Neural progenitor cell (in vitro differentiated cells): ENCODE measurements at regions not wholly inside any gene's neighbourhood (a gene's known extent, or its start where the extent isn't known, plus 50 kb on each side); places are given as distances from the start of the nearest gene placed in this dataset.
A peak's percentile ranks its signal among the peaks of the same experiment; 100 is the strongest.

Experiments
- DNase-seq: peaks from one replicate; pipeline ENCODE4 v3.0.0-alpha.2; 2016; ENCODE audit warnings: low spot score
- H2AFZ ChIP-seq: fragments of 200-600 bp; sonication (generic); replicated peaks from 2 replicates; pipeline ENCODE4 v1.6.1; 2016; ENCODE audit warnings: antibody characterized with exemption
- H3F3A ChIP-seq: fragments of 200-600 bp; sonication (generic); 2 replicates; pipeline ENCODE4 v1.6.1; 2016; ENCODE audit warnings: antibody characterized with exemption, low read depth
- H3K27ac ChIP-seq: fragments of 200-600 bp; sonication (generic); 2 replicates; pipeline ENCODE4 v1.5.1; 2016; ENCODE audit warnings: mild to moderate bottlenecking
- H3K27me3 ChIP-seq: fragments of 200-600 bp; sonication (generic); 2 replicates; pipeline ENCODE4 v1.6.1; 2016; ENCODE audit warnings: mild to moderate bottlenecking, moderate library complexity
- H3K36me3 ChIP-seq: fragments of 200-600 bp; sonication (generic); 2 replicates; pipeline ENCODE4 v1.5.1; 2016
- H3K4me1 ChIP-seq: fragments of 200-600 bp; sonication (generic); 2 replicates; pipeline ENCODE4 v1.6.1; 2016; ENCODE audit warnings: mixed run types
- H3K4me2 ChIP-seq: fragments of 200-600 bp; sonication (generic); 2 replicates; pipeline ENCODE4 v1.6.1; 2016
- H3K4me3 ChIP-seq: fragments of 200-600 bp; sonication (generic); 2 replicates; pipeline ENCODE4 v1.5.1; 2016
- H3K79me2 ChIP-seq: fragments of 200-600 bp; sonication (generic); 2 replicates; pipeline ENCODE4 v1.6.1; 2016; ENCODE audit warnings: low read depth
- H3K9ac ChIP-seq: fragments of 200-600 bp; sonication (generic); 2 replicates; pipeline ENCODE4 v1.6.1; 2016
- H3K9me3 ChIP-seq: fragments of 200-600 bp; sonication (generic); 2 replicates; pipeline ENCODE4 v1.5.1; 2016; ENCODE audit warnings: low read depth
- H4K20me1 ChIP-seq: fragments of 200-600 bp; sonication (generic); 2 replicates; pipeline ENCODE4 v1.6.1; 2016; ENCODE audit warnings: low read depth
- H3K27ac Mint-ChIP-seq: 3 replicates; pipeline ENCODE4 v1.8.0; 2021; ENCODE audit warnings: mixed read lengths
- H3K27me3 Mint-ChIP-seq: 2 replicates; pipeline ENCODE4 v1.8.0; 2022; ENCODE audit warnings: low read depth, mild to moderate bottlenecking, inconsistent platforms, moderate library complexity, mixed read lengths; ENCODE audit not compliant: insufficient read depth
- H3K36me3 Mint-ChIP-seq: 3 replicates; pipeline ENCODE4 v1.8.0; 2021; ENCODE audit warnings: mixed read lengths
- H3K4me1 Mint-ChIP-seq: 3 replicates; pipeline ENCODE4 v1.8.0; 2021; ENCODE audit warnings: mixed read lengths
- H3K4me3 Mint-ChIP-seq: 3 replicates; pipeline ENCODE4 v1.8.0; 2021; ENCODE audit warnings: mild to moderate bottlenecking, moderate library complexity, mixed read lengths
- H3K9me3 Mint-ChIP-seq: 3 replicates; pipeline ENCODE4 v1.8.0; 2020; ENCODE audit warnings: mixed read lengths
- CTCF ChIP-seq: fragments of 200-600 bp; sonication (generic); IDR thresholded peaks from 2 replicates; pipeline ENCODE4 v1.5.1; 2017; ENCODE audit warnings: antibody characterized with exemption, mild to moderate bottlenecking
- EZH2 ChIP-seq: fragments of 200-600 bp; sonication (generic); IDR thresholded peaks from 2 replicates; pipeline ENCODE4 v1.6.1; 2017; ENCODE audit warnings: antibody characterized with exemption, mild to moderate bottlenecking, moderate library complexity
- EZH2phosphoT487 ChIP-seq: fragments of 200-600 bp; sonication (generic); IDR thresholded peaks from 2 replicates; pipeline ENCODE4 v1.6.1; 2017; ENCODE audit warnings: antibody characterized with exemption

- no peaks in the 10 kb centered on the region for H3F3A ChIP-seq
- Mint-ChIP-seq H3K4me3 (no peak overlapping the region), H3K36me3 (peaks cover 18% of the 10 kb centered on the region), H3K27me3 (peaks cover 9% of the 10 kb centered on the region), H3K4me1 (peaks cover 60% of the 10 kb centered on the region), H3K9me3 (peaks cover 45% of the 10 kb centered on the region), H3K27ac (peak overlapping the region; percentile 31)
- DNase-seq: no peak
- H3K27me3 ChIP-seq: no peaks in the 10 kb centered on the region
- no peak overlapping the region for H3K4me3 ChIP-seq
- TF ChIP-seq CTCF (no peak), EZH2 (no peak), EZH2phosphoT487 (no peak)
- no peak overlapping the region for H2AFZ ChIP-seq
- peaks cover 6% of the 10 kb centered on the region for H3K9me3 ChIP-seq
- no peaks in the 10 kb centered on the region for H3K79me2 ChIP-seq
- H3K4me2 ChIP-seq: no peak overlapping the region
- H3K4me1 ChIP-seq: no peaks in the 10 kb centered on the region
- no peak overlapping the region for H3K27ac ChIP-seq
- no peaks in the 10 kb centered on the region for H4K20me1 ChIP-seq
- H3K36me3 ChIP-seq: no peaks in the 10 kb centered on the region
- no peak overlapping the region for H3K9ac ChIP-seq
Observed at GRCh38 chr5:124199893-124200292, 546.5 kb downstream of the ZNF608 start.

DNA sequence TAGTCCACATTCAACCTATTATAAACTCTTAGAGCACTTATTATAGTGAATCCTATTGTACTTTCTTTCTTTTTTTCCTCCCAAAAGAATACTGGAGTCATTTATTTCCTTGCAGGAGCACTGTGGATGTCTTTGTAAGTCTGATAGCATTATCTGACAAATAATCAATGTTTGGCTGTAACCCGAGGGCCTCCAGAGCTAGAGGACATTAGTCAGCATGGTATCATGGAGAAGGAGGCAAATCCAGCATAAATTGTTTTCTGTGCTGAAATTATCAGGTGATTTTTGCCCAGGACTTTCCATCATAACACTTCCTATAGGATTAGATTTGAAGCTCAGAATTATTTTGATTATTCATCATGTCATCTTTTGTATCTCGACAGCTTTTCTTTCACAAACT, 551.0 kb downstream of the ZNF608 start:
- Mint-ChIP-seq H3K36me3 (peaks cover 4% of the 10 kb centered on the region), H3K4me1 (peaks cover 79% of the 10 kb centered on the region), H3K4me3 (no peak overlapping the region), H3K9me3 (peaks cover 8% of the 10 kb centered on the region), H3K27ac (peak overlapping the region; percentile 88), H3K27me3 (peaks cover 3% of the 10 kb centered on the region)
- Histone ChIP-seq H3K36me3 (no peaks in the 10 kb centered on the region), H3K4me3 (no peak overlapping the region), H3K79me2 (no peaks in the 10 kb centered on the region), H3K4me1 (no peaks in the 10 kb centered on the region), H4K20me1 (no peaks in the 10 kb centered on the region), H2AFZ (no peak overlapping the region), H3K27ac (no peak overlapping the region), H3K9me3 (no peaks in the 10 kb centered on the region), H3F3A (no peaks in the 10 kb centered on the region), H3K9ac (no peak overlapping the region), H3K4me2 (no peak overlapping the region), H3K27me3 (no peaks in the 10 kb centered on the region)
- no peak for DNase-seq
- TF ChIP-seq CTCF: no peak
- no peak for TF ChIP-seq EZH2
- no peak for TF ChIP-seq EZH2phosphoT487

DNA sequence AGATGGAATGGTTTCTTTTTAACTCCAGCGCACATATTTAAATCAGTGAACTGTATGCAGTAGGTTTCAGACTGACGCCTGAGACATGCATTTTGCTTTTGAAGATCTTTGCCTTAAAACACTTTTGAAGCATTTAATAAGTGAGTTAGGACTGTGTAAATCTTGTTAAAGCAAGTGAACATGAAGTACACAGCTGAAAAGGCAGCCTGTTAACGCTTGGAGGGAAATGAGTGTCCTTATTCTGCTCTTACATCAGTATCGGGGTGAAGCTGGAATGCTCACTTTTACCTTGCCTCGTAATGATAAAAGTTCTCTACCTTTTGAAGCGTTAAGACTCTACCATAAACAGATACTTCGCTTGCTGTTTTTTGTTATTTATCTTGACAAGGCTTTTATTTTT, 552.2 kb downstream of the ZNF608 start:
- no peak overlapping the region for H3K4me3 ChIP-seq
- no peaks in the 10 kb centered on the region for H3K4me1 ChIP-seq
- H3K9me3 Mint-ChIP-seq: peaks cover 5% of the 10 kb centered on the region
- no peak for DNase-seq
- H3K4me2 ChIP-seq: no peak overlapping the region
- H3K27ac Mint-ChIP-seq: no peak overlapping the region
- H3K79me2 ChIP-seq: no peaks in the 10 kb centered on the region
- no peak for TF ChIP-seq CTCF
- TF ChIP-seq EZH2: no peak
- no peak for TF ChIP-seq EZH2phosphoT487
- H4K20me1 ChIP-seq: no peaks in the 10 kb centered on the region
- H3K27me3 Mint-ChIP-seq: peaks cover 3% of the 10 kb centered on the region
- H3K9ac ChIP-seq: no peak overlapping the region
- peaks cover 4% of the 10 kb centered on the region for H3K36me3 Mint-ChIP-seq
- H3K27ac ChIP-seq: no peak overlapping the region
- H2AFZ ChIP-seq: no peak overlapping the region
- no peaks in the 10 kb centered on the region for H3K27me3 ChIP-seq
- H3K9me3 ChIP-seq: no peaks in the 10 kb centered on the region
- peaks cover 69% of the 10 kb centered on the region for H3K4me1 Mint-ChIP-seq
- no peak overlapping the region for H3K4me3 Mint-ChIP-seq
- no peaks in the 10 kb centered on the region for H3F3A ChIP-seq
- no peaks in the 10 kb centered on the region for H3K36me3 ChIP-seq
